ENCODE measurements at regions not wholly inside any gene's neighbourhood (a gene's known extent, or its start where the extent isn't known, plus 50 kb on each side); places are given as distances from the start of the nearest gene placed in this dataset.

DNA sequence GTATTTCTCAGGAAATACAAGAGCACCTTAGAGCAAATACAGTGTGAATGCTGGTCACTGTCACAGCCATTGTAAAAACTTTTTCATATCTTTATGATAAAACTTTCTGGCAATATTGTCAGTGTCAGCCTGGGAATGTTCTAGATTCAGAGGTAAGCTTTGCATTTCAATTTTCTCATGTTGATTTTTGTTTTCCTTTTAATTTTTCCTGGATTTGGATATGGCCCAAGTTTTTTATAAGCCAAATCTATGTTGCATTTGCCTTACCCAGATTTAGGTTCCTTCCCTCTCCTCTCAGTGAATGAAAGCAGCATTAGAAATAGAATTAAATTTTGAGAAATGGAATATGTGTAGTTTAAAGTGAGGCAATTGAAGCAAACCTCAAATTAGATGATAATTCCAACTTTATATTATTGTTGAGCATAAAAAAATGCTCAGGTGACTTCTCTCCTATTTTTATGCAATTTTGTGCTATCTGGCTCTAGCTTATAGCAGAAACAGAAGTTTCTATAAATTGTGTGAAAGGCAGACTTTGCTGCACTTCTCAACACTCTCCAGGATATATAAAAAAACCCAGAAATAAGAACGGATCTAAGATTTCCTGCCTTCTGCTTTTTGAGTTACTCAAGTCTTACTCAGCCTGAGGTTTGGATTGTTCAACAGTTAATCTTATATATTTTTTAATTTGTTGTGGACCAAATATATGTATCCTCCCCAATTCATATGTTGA lies 368.2 kb upstream of the PRICKLE1 start:
- H3K4me3 ChIP-seq (ENCODE audit: low read depth, low read length): no peak overlapping the region
- no peak for TF ChIP-seq POLR2A (IDR thresholded peaks at IDR 0.05; ENCODE audit: extremely low read depth, insufficient read length)
- TF ChIP-seq, protein P1, sequence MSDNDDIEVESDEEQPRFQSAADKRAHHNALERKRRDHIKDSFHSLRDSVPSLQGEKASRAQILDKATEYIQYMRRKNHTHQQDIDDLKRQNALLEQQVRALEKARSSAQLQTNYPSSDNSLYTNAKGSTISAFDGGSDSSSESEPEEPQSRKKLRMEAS (IDR thresholded peaks at IDR 0.05; ENCODE audit: low read depth, low read length): no peak
- TF ChIP-seq MYC (IDR thresholded peaks at IDR 0.05; ENCODE audit: low read depth, low read length): no peak
- TF ChIP-seq, protein P2, sequence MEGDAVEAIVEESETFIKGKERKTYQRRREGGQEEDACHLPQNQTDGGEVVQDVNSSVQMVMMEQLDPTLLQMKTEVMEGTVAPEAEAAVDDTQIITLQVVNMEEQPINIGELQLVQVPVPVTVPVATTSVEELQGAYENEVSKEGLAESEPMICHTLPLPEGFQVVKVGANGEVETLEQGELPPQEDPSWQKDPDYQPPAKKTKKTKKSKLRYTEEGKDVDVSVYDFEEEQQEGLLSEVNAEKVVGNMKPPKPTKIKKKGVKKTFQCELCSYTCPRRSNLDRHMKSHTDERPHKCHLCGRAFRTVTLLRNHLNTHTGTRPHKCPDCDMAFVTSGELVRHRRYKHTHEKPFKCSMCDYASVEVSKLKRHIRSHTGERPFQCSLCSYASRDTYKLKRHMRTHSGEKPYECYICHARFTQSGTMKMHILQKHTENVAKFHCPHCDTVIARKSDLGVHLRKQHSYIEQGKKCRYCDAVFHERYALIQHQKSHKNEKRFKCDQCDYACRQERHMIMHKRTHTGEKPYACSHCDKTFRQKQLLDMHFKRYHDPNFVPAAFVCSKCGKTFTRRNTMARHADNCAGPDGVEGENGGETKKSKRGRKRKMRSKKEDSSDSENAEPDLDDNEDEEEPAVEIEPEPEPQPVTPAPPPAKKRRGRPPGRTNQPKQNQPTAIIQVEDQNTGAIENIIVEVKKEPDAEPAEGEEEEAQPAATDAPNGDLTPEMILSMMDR (IDR thresholded peaks at IDR 0.05; ENCODE audit: low read depth, low read length): no peak
- DNase-seq (ENCODE audit: low read depth): no peak

DNA sequence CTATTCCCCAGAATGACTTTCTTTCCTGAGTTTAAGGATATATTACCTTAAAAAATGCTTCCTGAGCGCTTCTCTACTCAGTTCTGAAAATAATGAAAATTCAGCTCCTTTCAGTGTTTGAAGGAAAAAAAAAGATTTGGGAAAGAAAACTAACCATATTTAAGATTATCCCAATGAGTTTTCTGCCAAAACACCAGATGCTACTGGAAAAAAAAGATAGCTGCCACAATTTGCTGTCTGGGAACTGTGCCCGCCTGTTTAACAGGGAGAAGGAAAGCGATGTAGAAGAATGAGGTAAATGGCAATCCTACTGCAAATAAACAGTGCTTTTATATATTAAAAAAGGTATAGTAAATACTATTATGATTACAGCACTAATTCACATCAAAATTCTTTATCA lies 367.6 kb upstream of the PRICKLE1 start:
- DNase-seq (ENCODE audit: low read depth): no peak
- H3K4me3 ChIP-seq (ENCODE audit: low read depth, low read length): no peak overlapping the region
- TF ChIP-seq, protein P1 (IDR thresholded peaks at IDR 0.05; ENCODE audit: low read depth, low read length): no peak

DNA sequence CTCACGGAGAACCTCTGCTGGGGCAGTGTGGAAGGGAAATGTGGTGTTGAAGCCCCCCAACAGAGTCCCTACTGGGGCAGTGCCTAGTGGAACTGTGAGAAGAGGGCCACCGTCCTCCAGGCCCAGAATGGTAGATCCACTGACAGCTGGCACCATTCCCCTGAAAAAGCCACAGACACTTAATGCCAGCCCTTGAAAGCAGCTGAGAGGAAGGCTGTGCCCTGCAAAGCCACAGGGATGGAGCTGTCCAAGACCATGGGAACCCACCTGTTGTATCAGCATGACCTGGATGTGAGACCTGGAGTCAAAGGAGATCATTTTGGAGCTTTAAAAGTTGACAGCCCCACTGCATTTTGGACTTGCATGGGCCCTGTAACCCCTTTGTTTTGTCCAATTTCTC lies 363.5 kb upstream of the PRICKLE1 start:
- DNase-seq (ENCODE audit: low read depth): no peak
- H3K4me3 ChIP-seq (ENCODE audit: low read depth, low read length): no peak overlapping the region
- TF ChIP-seq MYC (IDR thresholded peaks at IDR 0.05; ENCODE audit: low read depth, low read length) (no peak), POLR2A (IDR thresholded peaks at IDR 0.05; ENCODE audit: extremely low read depth, insufficient read length) (no peak)
- TF ChIP-seq, protein P2 (IDR thresholded peaks at IDR 0.05; ENCODE audit: low read depth, low read length): no peak
- TF ChIP-seq, protein P1 (IDR thresholded peaks at IDR 0.05; ENCODE audit: low read depth, low read length): no peak

DNA sequence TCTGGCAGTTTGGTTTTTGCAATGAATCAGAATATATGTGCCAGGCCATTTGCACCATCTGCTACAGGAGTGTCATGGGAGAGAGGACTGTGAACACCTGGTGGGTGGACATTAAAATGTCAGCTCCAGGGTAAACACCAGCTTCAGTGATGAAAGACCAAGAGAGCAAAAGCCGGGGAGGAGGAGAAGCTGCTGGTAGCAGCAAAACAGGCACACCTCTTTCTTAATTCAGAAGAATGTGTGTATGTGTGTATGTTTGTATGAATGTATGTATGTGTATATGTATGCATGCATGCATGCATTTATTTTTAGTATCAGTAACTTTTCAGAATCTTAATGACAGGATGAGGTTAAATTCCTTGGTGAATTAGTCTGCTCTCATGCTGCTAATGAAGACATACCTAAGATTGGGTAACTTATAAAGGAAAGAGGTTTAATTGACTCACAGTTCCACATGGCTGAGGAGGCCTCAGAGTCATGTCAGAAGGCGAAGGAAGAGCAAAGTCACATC lies 357.4 kb upstream of the PRICKLE1 start:
- DNase-seq (ENCODE audit: low read depth): no peak
- TF ChIP-seq MYC (IDR thresholded peaks at IDR 0.05; ENCODE audit: low read depth, low read length) (no peak), POLR2A (IDR thresholded peaks at IDR 0.05; ENCODE audit: extremely low read depth, insufficient read length) (no peak)
- TF ChIP-seq, protein P2 (IDR thresholded peaks at IDR 0.05; ENCODE audit: low read depth, low read length): no peak
- TF ChIP-seq, protein P1 (IDR thresholded peaks at IDR 0.05; ENCODE audit: low read depth, low read length): no peak
- H3K4me3 ChIP-seq (ENCODE audit: low read depth, low read length): no peak overlapping the region

DNA sequence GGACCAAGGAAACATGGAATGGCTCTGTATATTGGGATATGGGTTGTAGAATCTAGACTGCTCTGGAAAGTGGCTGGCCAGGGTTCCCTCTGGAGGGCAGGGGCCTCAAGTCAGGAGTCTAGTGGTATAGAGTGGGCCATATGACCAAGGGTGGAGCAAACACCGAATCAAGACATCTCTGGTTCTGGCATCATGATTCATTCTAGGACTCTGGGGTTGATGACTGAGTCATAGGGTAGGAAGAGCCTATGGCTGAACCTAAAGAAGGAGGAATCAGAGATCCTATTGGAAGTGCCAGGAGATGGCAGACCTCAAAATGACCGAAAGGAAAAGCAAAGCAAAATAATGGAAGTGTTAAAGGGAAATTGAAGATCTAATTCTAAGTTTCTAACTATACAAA lies 356.4 kb upstream of the PRICKLE1 start:
- no peak overlapping the region for H3K4me3 ChIP-seq (ENCODE audit: low read depth, low read length)
- TF ChIP-seq, protein P2 (IDR thresholded peaks at IDR 0.05; ENCODE audit: low read depth, low read length): no peak
- TF ChIP-seq MYC (IDR thresholded peaks at IDR 0.05; ENCODE audit: low read depth, low read length) (no peak), POLR2A (IDR thresholded peaks at IDR 0.05; ENCODE audit: extremely low read depth, insufficient read length) (no peak)
- TF ChIP-seq, protein P1 (IDR thresholded peaks at IDR 0.05; ENCODE audit: low read depth, low read length): no peak
- DNase-seq (ENCODE audit: low read depth): no peak

DNA sequence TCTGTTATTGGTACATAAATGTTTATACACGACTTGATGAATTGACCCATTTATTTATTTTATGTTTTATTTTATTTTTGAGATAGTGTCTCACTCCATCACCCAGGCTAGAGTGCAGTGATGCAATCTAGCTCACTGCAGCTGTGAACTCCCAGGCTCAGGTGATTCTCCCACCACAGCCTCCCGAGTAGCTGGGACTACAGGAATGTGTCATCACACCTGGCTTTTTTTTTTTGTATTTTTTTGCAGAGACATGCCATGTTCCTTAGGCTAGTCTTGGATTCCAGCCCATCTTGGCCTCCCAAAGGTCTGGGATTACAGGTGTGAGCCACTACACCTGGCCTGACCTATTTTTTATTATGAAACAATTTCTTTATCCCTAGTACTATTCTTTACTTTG lies 355.0 kb upstream of the PRICKLE1 start:
- DNase-seq (ENCODE audit: low read depth): no peak
- TF ChIP-seq, protein P1 (IDR thresholded peaks at IDR 0.05; ENCODE audit: low read depth, low read length): no peak
- TF ChIP-seq POLR2A (IDR thresholded peaks at IDR 0.05; ENCODE audit: extremely low read depth, insufficient read length) (no peak), MYC (IDR thresholded peaks at IDR 0.05; ENCODE audit: low read depth, low read length) (no peak)
- TF ChIP-seq, protein P2 (IDR thresholded peaks at IDR 0.05; ENCODE audit: low read depth, low read length): no peak
- no peak overlapping the region for H3K4me3 ChIP-seq (ENCODE audit: low read depth, low read length)
